ENCODE measurements at regions not wholly inside any gene's neighbourhood (a gene's known extent, or its start where the extent isn't known, plus 50 kb on each side); places are given as distances from the start of the nearest gene placed in this dataset.

DNA sequence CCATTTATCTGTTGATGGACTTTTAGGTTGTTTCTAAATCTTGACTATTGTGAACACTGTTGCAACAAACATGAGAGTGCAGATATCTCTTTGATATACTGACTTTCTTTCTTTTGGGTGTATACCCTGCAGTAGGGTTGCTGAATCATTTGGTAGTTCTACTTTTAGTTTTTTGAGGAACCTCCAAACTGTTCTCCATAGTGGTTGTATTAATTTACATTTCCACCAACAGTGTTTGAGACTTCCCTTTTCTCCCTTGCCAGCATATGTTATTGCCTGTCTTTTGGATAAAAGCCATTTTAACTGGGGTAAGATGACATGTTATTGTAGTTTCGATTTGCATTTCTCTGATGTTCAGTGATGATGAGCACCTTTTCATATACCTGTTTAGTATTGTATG is 330.0 kb downstream of the DDX10 start:
- Mint-ChIP-seq H3K27me3 (ENCODE audit: low read depth) (no peaks in the 10 kb centered on the region), H3K4me3 (no peak overlapping the region), H3K27ac (no peak overlapping the region), H3K9me3 (peaks cover 4 to 7% of the 10 kb centered on the region in 2 donors), H3K4me1 (ENCODE audit: low read depth) (no peaks in the 10 kb centered on the region), H3K36me3 (ENCODE audit: insufficient read depth in 2 of 2) (peaks cover 2% of the 10 kb centered on the region in 2 donors)
- DNase-seq, result no peak
- no peak for ATAC-seq (replicated peaks in 1 of 2)

DNA sequence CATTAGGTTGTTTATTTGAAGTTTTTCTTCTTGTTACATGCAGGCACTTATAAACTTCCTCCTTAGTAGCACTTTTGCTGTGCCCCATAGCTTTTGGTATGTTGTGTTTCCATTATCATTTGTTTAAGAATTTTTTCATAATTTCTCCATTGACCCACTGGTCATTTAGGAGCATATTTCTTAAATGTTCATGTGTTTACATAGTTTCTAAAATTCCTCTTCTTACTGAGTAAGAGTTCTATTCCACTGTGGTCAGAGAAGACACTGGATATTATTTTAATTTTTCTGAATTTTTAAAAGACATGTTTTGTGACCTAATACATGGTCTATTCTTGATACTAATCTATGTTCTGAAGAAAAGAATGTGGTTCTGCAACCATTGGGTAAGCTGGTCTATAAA is 333.0 kb downstream of the DDX10 start:
- Mint-ChIP-seq H3K4me1 (ENCODE audit: low read depth) (no peaks in the 10 kb centered on the region), H3K27me3 (ENCODE audit: low read depth) (no peaks in the 10 kb centered on the region), H3K36me3 (ENCODE audit: insufficient read depth in 2 of 2) (peaks cover 2% of the 10 kb centered on the region in 2 donors), H3K4me3 (no peak overlapping the region), H3K9me3 (peaks cover 4 to 7% of the 10 kb centered on the region in 2 donors), H3K27ac (no peak overlapping the region)
- ATAC-seq (replicated peaks in 1 of 2) (no peak), DNase-seq (no peak)

- Mint-ChIP-seq H3K36me3 (ENCODE audit: insufficient read depth in 2 of 2) (peaks cover 2% of the 10 kb centered on the region in 2 donors), H3K27ac (no peak overlapping the region), H3K9me3 (peaks cover 4 to 7% of the 10 kb centered on the region in 2 donors), H3K4me3 (no peak overlapping the region), H3K27me3 (ENCODE audit: low read depth) (no peaks in the 10 kb centered on the region), H3K4me1 (ENCODE audit: low read depth) (no peaks in the 10 kb centered on the region)
- DNase-seq (no peak), ATAC-seq (replicated peaks in 1 of 2) (no peak)
These were observed 335.7 kb downstream of the DDX10 start for GRCh38 chr11:109000531-109000930.

DNA sequence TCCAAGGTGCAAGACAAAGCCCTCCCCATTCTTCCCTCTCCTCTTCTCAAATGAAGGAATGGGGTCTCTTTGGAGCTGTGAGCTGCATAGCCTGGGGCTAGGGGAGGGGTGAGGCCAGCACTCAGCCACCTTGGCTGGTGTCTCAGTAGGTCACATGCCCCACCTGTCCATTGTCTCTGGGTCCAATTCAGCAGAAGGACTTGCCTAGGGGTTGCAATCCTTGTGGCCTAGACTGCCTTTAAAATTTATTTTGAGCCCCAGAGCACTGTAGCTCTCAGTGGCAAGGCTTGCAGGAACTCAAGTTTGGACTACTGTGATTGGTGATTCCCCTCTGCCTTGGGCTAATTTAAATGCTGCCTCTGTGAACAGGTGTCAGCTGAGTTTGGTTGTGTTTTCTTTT is 336.7 kb downstream of the DDX10 start:
- H3K36me3 Mint-ChIP-seq (ENCODE audit: insufficient read depth in 2 of 2), result peaks cover 1 to 2% of the 10 kb centered on the region in 2 donors
- no peak overlapping the region for H3K4me3 Mint-ChIP-seq
- H3K9me3 Mint-ChIP-seq, result peaks cover 3 to 7% of the 10 kb centered on the region in 2 donors
- DNase-seq (no peak), ATAC-seq (replicated peaks in 1 of 2) (no peak)
- no peak overlapping the region for H3K27ac Mint-ChIP-seq
- no peaks in the 10 kb centered on the region for H3K27me3 Mint-ChIP-seq (ENCODE audit: low read depth)
- no peaks in the 10 kb centered on the region for H3K4me1 Mint-ChIP-seq (ENCODE audit: low read depth)

DNA sequence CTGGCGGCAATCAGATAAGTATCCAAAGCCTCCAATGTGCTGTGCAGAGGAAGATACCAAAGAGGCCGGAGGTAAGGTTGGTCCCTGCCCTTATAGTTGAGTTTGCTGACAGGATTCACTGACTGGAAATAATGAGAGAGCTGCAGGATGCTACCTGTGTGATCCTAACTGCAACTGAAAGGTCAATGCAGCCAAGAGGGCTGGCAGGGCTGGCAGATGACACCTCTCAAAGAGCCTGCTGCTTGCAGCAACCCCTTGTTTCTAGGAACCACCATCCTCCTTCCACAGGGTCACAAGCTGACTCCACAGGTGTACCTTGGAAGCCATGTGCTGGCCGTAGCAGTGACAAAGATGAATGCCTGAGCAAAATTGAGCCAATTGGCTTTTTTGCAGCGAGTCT is 348.1 kb downstream of the DDX10 start:
- Mint-ChIP-seq H3K4me3 (no peak overlapping the region), H3K27ac (no peak overlapping the region), H3K4me1 (ENCODE audit: low read depth) (no peaks in the 10 kb centered on the region), H3K36me3 (ENCODE audit: insufficient read depth in 2 of 2) (no peaks in the 10 kb centered on the region), H3K27me3 (ENCODE audit: low read depth) (no peaks in the 10 kb centered on the region), H3K9me3 (no peaks in the 10 kb centered on the region)
- DNase-seq (no peak), ATAC-seq (replicated peaks in 1 of 2) (no peak)

GRCh38 chr11:109015283-109015682 is 350.4 kb downstream of the DDX10 start:
- no peaks in the 10 kb centered on the region for H3K9me3 Mint-ChIP-seq
- H3K4me3 Mint-ChIP-seq, result no peak overlapping the region
- no peak for ATAC-seq (replicated peaks in 1 of 2)
- DNase-seq, result no peak
- no peaks in the 10 kb centered on the region for H3K36me3 Mint-ChIP-seq (ENCODE audit: insufficient read depth in 2 of 2)
- H3K27ac Mint-ChIP-seq, result no peak overlapping the region
- no peaks in the 10 kb centered on the region for H3K27me3 Mint-ChIP-seq (ENCODE audit: low read depth)
- no peaks in the 10 kb centered on the region for H3K4me1 Mint-ChIP-seq (ENCODE audit: low read depth)

DNA sequence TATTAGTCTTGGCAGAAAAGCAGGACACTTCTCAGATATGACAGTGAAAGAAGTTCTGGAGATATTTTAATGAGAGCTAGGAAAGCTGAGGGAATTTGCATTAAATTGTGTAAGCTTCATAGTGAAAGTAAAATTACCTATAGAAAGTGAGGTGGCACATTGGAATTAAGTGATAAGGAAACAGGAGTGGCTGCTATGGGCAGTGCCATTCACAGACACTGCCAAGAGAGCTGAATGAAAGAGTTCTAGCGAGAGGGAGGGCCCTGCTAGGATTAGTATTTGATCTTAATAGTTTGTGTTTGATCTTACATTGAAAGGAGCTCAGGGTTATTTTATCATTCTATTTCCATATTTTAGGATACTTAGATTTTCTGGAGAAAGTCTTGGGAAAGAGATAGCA is 351.9 kb downstream of the DDX10 start:
- H3K9me3 Mint-ChIP-seq, result no peaks in the 10 kb centered on the region
- H3K4me3 Mint-ChIP-seq, result no peak overlapping the region
- ATAC-seq (replicated peaks in 1 of 2) (no peak), DNase-seq (no peak)
- H3K27ac Mint-ChIP-seq, result no peak overlapping the region
- H3K4me1 Mint-ChIP-seq (ENCODE audit: low read depth), result no peaks in the 10 kb centered on the region
- H3K36me3 Mint-ChIP-seq (ENCODE audit: insufficient read depth in 2 of 2), result no peaks in the 10 kb centered on the region
- H3K27me3 Mint-ChIP-seq (ENCODE audit: low read depth), result no peaks in the 10 kb centered on the region

DNA sequence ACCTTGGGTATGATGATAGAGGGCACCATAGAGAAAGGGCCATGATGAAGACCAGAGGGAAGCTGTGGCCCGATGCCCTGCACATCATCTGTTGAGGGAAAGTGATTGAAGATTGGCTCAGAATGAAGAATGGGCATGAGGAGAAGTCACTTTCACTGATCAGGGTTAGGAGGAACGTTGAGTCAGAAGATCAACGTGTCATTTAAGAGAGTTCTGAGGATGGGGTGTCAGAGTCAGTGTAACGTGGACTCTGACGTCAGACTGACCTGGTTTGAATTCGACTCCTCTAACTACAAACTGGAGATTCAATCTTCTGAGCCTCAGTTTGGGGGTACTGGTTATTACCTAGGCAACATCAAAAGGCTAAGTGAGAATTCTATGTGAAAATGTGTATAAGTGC is 352.6 kb downstream of the DDX10 start:
- Mint-ChIP-seq H3K36me3 (ENCODE audit: insufficient read depth in 2 of 2) (no peaks in the 10 kb centered on the region), H3K27ac (no peak overlapping the region), H3K9me3 (no peaks in the 10 kb centered on the region), H3K4me1 (ENCODE audit: low read depth) (no peaks in the 10 kb centered on the region), H3K27me3 (ENCODE audit: low read depth) (no peaks in the 10 kb centered on the region), H3K4me3 (no peak overlapping the region)
- no peak for DNase-seq
- no peak for ATAC-seq (replicated peaks in 1 of 2)

DNA sequence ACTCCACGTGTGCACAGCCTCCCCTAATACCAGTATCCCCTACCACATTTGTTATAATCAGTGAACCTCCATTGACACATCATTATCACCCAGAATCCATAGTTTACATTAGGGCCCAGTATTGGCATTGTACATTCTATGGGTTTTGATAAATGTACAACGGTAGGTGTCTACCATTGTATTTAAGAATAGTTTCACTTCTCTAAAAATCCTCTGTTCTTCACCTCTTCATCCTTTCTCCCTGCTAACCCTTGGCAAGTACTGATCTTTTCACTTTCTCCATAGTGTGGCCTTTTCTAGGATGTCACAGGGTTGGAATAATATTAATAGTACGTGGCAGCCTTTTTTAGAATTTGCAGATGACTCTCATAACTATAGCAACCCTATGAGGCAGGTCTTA is 353.8 kb downstream of the DDX10 start:
- no peak overlapping the region for H3K4me3 Mint-ChIP-seq
- no peaks in the 10 kb centered on the region for H3K4me1 Mint-ChIP-seq (ENCODE audit: low read depth)
- H3K36me3 Mint-ChIP-seq (ENCODE audit: insufficient read depth in 2 of 2), result no peaks in the 10 kb centered on the region
- H3K27ac Mint-ChIP-seq, result no peak overlapping the region
- ATAC-seq (replicated peaks in 1 of 2) (no peak), DNase-seq (no peak)
- H3K27me3 Mint-ChIP-seq (ENCODE audit: low read depth), result no peaks in the 10 kb centered on the region
- H3K9me3 Mint-ChIP-seq, result no peaks in the 10 kb centered on the region

- Mint-ChIP-seq H3K27me3 (ENCODE audit: low read depth) (no peaks in the 10 kb centered on the region), H3K36me3 (ENCODE audit: insufficient read depth in 2 of 2) (no peaks in the 10 kb centered on the region), H3K4me1 (ENCODE audit: low read depth) (no peaks in the 10 kb centered on the region), H3K9me3 (peaks cover 1% of the 10 kb centered on the region in 2 donors), H3K27ac (no peak overlapping the region), H3K4me3 (no peak overlapping the region)
- ATAC-seq (replicated peaks in 1 of 2) (no peak), DNase-seq (no peak)
These were observed 354.6 kb downstream of the DDX10 start for GRCh38 chr11:109019342-109019936.

GRCh38 chr11:109023036-109023435 is 358.2 kb downstream of the DDX10 start:
- H3K27me3 Mint-ChIP-seq (ENCODE audit: low read depth), result no peaks in the 10 kb centered on the region
- no peak overlapping the region for H3K4me3 Mint-ChIP-seq
- ATAC-seq (replicated peaks in 1 of 2), result no peak
- H3K27ac Mint-ChIP-seq, result no peak overlapping the region
- no peaks in the 10 kb centered on the region for H3K36me3 Mint-ChIP-seq (ENCODE audit: insufficient read depth in 2 of 2)
- H3K9me3 Mint-ChIP-seq, result peaks cover 1 to 2% of the 10 kb centered on the region in 2 donors
- no peak for DNase-seq
- H3K4me1 Mint-ChIP-seq (ENCODE audit: low read depth), result no peaks in the 10 kb centered on the region

GRCh38 chr11:109026891-109027489 is 362.1 kb downstream of the DDX10 start:
- Mint-ChIP-seq H3K27ac (no peak overlapping the region), H3K4me3 (no peak overlapping the region), H3K4me1 (ENCODE audit: low read depth) (no peaks in the 10 kb centered on the region), H3K36me3 (ENCODE audit: insufficient read depth in 2 of 2) (no peaks in the 10 kb centered on the region), H3K9me3 (peaks cover 1 to 2% of the 10 kb centered on the region in 2 donors), H3K27me3 (ENCODE audit: low read depth) (no peaks in the 10 kb centered on the region)
- no peak for ATAC-seq (replicated peaks in 1 of 2)
- no peak for DNase-seq

DNA sequence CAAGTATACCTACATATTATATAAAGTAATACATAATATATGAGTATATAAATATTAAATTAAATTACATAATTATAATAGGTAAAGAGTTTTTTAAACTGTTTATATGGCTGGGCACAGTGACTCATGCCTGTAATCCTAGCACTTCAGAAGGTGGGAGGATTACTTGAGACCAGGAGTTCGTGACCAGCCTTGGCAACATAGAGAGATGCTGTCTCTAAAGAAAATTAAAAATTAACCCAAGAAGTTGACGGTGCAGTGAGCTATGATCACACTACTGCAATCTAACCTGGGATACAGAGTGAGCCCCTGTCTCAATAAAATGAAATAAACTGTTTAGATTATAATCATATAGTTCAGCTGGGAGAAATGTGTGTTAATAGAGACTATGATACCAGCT is 363.0 kb downstream of the DDX10 start:
- H3K27ac Mint-ChIP-seq, result no peak overlapping the region
- no peaks in the 10 kb centered on the region for H3K27me3 Mint-ChIP-seq (ENCODE audit: low read depth)
- H3K4me1 Mint-ChIP-seq (ENCODE audit: low read depth), result no peaks in the 10 kb centered on the region
- no peak overlapping the region for H3K4me3 Mint-ChIP-seq
- no peak for ATAC-seq (replicated peaks in 1 of 2)
- DNase-seq, result no peak
- H3K36me3 Mint-ChIP-seq (ENCODE audit: insufficient read depth in 2 of 2), result no peaks in the 10 kb centered on the region
- H3K9me3 Mint-ChIP-seq, result peaks cover 1 to 2% of the 10 kb centered on the region in 2 donors

GRCh38 chr11:109029927-109030326 is 365.1 kb downstream of the DDX10 start:
- Mint-ChIP-seq H3K36me3 (ENCODE audit: insufficient read depth in 2 of 2) (no peaks in the 10 kb centered on the region), H3K4me3 (no peak overlapping the region), H3K4me1 (ENCODE audit: low read depth) (no peaks in the 10 kb centered on the region), H3K27me3 (ENCODE audit: low read depth) (no peaks in the 10 kb centered on the region), H3K27ac (no peak overlapping the region), H3K9me3 (peaks cover 0 to 1% of the 10 kb centered on the region in 2 donors)
- DNase-seq (no peak), ATAC-seq (replicated peaks in 1 of 2) (no peak)
